HUES48 (cell line): ENCODE measurements at regions not wholly inside any gene's neighbourhood (a gene's known extent, or its start where the extent isn't known, plus 50 kb on each side); places are given as distances from the start of the nearest gene placed in this dataset.

Experiments used
- H3K27ac ChIP-seq: one replicate; pipeline ENCODE4 v1.7.0; 2013; ENCODE audit warnings: low read depth, low read length, inconsistent platforms
- H3K27me3 ChIP-seq: 2 replicates; pipeline ENCODE4 v1.6.1; 2013; ENCODE audit warnings: mild to moderate bottlenecking, low read length; ENCODE audit not compliant: control insufficient read depth, insufficient read depth
- H3K36me3 ChIP-seq: 2 replicates; pipeline ENCODE4 v1.6.1; 2013; ENCODE audit warnings: low read length; ENCODE audit not compliant: control insufficient read depth, insufficient read depth
- H3K4me1 ChIP-seq: 2 replicates; pipeline ENCODE4 v1.6.1; 2013; ENCODE audit warnings: mild to moderate bottlenecking, low read length; ENCODE audit not compliant: control insufficient read depth, insufficient read depth
- H3K4me3 ChIP-seq: 2 replicates; pipeline ENCODE4 v1.5.1; 2013; ENCODE audit warnings: mild to moderate bottlenecking, low read depth, low read length
- H3K9ac ChIP-seq: 2 replicates; pipeline ENCODE4 v1.6.1; 2013; ENCODE audit warnings: mild to moderate bottlenecking, low read depth, low read length, moderate library complexity
- H3K9me3 ChIP-seq: 2 replicates; pipeline ENCODE4 v1.6.1; 2013; ENCODE audit warnings: low read length; ENCODE audit not compliant: control insufficient read depth, insufficient read depth

DNA sequence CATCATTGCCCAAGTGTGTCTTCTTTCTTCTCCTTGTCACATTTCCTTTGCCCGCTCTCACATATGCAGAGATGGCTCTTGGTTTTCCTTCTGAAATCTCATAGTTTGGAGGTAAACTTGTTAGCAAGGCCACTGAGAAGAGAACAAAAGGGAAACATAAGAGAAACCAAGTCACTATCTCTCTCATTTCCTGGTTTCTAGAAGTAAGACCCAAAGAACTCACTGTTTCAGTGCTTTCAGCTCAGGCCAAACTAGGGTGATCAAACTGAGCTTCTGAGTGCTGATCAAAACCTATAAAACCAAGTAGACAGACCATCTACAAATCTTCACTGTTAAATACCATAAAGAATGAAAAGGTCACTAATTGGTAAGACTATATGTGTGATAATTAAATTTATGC is 275.4 kb upstream of the BTG1 start:
- Histone ChIP-seq H3K9ac (no peak overlapping the region), H3K36me3 (no peaks in the 10 kb centered on the region), H3K9me3 (no peaks in the 10 kb centered on the region), H3K4me3 (no peak overlapping the region), H3K4me1 (peaks cover 35% of the 10 kb centered on the region), H3K27ac (no peak overlapping the region), H3K27me3 (no peaks in the 10 kb centered on the region)

DNA sequence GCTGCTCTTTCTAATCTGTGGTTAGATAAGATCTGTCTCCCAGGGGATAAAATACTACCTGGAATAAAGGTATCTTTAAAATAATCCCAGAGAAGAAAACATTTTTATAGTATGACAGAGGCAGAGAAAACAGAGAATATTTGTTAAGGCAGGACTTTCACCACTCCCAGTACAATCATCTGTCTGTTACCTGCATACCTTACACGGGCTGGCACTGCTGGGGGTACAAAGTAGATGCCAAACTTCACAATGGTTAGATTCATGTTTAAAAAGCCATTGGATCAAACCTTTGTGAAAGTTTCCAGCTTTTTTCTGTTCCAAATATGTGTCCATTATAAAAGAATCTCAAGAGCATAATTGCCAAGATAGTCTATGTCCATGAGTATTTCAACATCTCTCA is 273.6 kb upstream of the BTG1 start:
- Histone ChIP-seq H3K27me3 (no peaks in the 10 kb centered on the region), H3K4me1 (peaks cover 20% of the 10 kb centered on the region), H3K4me3 (no peak overlapping the region), H3K9ac (no peak overlapping the region), H3K27ac (no peak overlapping the region), H3K9me3 (no peaks in the 10 kb centered on the region), H3K36me3 (no peaks in the 10 kb centered on the region)

- Histone ChIP-seq H3K36me3 (no peaks in the 10 kb centered on the region), H3K9me3 (no peaks in the 10 kb centered on the region), H3K4me1 (peaks cover 11% of the 10 kb centered on the region), H3K27ac (no peak overlapping the region), H3K4me3 (no peak overlapping the region), H3K27me3 (no peaks in the 10 kb centered on the region), H3K9ac (no peak overlapping the region)
Observed at GRCh38 chr12:92418381-92418780, 272.7 kb upstream of the BTG1 start.

- H3K4me3 ChIP-seq, result no peak overlapping the region
- H3K4me1 ChIP-seq, result peaks cover 7% of the 10 kb centered on the region; the same call in 1 of the 2 replicates
- no peaks in the 10 kb centered on the region for H3K27me3 ChIP-seq
- no peak overlapping the region for H3K9ac ChIP-seq
- no peaks in the 10 kb centered on the region for H3K36me3 ChIP-seq
- H3K9me3 ChIP-seq, result no peaks in the 10 kb centered on the region
- no peak overlapping the region for H3K27ac ChIP-seq
Observed at GRCh38 chr12:92417373-92417772, 271.7 kb upstream of the BTG1 start.

GRCh38 chr12:92416385-92416812 is 270.8 kb upstream of the BTG1 start:
- H3K36me3 ChIP-seq, result no peaks in the 10 kb centered on the region
- no peaks in the 10 kb centered on the region for H3K9me3 ChIP-seq
- no peak overlapping the region for H3K4me3 ChIP-seq
- H3K27ac ChIP-seq, result no peak overlapping the region
- peaks cover 3% of the 10 kb centered on the region; the same call in 1 of the 2 replicates for H3K4me1 ChIP-seq
- no peaks in the 10 kb centered on the region for H3K27me3 ChIP-seq
- no peak overlapping the region for H3K9ac ChIP-seq

DNA sequence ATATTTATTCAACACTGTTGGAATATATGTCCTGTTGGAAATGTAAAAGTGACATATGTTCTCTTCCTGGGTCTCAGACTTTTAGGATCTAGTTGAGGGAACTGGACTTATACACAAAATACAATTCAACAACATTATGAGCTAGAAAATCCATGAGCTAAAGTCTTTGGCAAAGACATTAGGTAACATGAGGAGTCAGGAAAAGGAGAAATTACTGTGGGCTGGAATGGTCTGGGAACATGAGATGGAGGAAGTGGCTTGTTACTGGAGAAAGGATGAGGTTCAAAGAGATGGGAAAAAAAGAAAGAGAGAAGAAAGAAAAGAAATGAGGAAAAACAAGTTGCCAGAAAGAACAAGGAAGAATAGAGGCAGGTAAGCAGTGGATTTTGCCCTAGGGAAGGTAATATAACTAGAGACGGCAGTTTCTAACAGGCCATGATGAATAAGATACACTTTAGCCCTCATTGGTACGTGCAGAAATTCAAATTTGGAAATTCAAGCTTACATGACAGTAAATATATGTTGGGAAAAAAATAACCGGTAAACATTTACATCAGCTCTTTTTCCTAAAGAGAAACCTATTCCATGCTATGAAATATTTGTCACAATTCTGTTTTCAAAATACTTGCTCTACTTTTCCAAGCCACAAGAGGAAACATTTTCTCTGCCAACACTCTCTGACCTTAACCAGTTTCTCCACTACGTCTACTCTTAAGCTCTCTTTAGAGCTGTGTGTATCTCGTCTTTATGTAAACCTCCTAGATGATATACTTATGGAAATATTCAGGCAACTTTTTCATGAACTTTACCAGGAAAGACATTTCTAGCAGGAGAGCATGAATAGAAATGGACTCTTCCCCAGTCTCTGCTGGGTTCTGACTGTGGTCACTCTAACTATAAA is 268.8 kb upstream of the BTG1 start:
- no peak overlapping the region for H3K4me3 ChIP-seq
- H3K27ac ChIP-seq, result no peak overlapping the region
- H3K36me3 ChIP-seq, result no peaks in the 10 kb centered on the region
- no peak overlapping the region for H3K9ac ChIP-seq
- H3K9me3 ChIP-seq, result no peaks in the 10 kb centered on the region
- peaks cover 3% of the 10 kb centered on the region; the same call in 1 of the 2 replicates for H3K4me1 ChIP-seq
- no peaks in the 10 kb centered on the region for H3K27me3 ChIP-seq

DNA sequence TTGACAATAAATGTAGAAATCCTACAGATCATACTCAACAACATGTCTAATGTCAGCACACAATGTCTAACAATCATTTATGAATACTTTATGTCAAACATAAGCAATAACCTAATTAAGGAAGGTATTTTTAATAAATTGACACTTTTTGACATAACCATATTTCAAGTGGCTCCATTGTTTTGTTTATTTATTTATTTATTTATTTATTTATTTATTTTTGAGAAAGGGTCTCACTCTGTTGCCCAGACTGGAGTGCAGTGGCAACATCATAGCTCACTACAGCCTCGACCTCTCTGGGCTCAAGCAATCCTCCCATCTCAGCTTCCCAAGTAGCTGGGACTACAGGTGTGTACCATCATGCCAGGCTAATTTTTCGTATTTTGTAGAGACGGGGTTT is 267.6 kb upstream of the BTG1 start:
- no peaks in the 10 kb centered on the region for H3K36me3 ChIP-seq
- H3K9ac ChIP-seq, result no peak overlapping the region
- H3K27ac ChIP-seq, result no peak overlapping the region
- H3K4me3 ChIP-seq, result no peak overlapping the region
- H3K4me1 ChIP-seq, result peaks cover 3% of the 10 kb centered on the region; the same call in 1 of the 2 replicates
- 0 out of 2 replicates have a peak, but pooled peaks cover 5% of the 10 kb centered on the region for H3K9me3 ChIP-seq
- no peaks in the 10 kb centered on the region for H3K27me3 ChIP-seq

DNA sequence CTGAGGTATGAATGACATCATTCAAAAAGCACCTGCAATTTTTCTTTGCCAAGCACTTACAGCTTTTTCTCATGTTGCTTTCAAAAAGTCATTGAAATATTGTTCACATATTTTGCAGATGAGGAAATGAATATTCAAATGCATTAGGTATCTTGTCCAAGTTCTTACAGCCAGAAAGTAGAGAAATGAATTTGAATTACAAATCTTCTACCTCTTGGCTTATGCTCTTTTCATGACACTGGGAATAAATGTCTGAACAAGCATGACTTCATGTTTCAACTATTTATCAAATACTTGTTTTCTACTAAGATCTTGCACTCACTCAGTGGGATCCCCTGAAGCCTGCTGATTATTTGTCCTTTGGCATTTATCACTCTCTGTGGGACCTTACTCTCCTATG is 267.2 kb upstream of the BTG1 start:
- Histone ChIP-seq H3K27me3 (no peaks in the 10 kb centered on the region), H3K36me3 (no peaks in the 10 kb centered on the region), H3K9me3 (0 out of 2 replicates have a peak, but pooled peaks cover 7% of the 10 kb centered on the region), H3K4me3 (no peak overlapping the region), H3K27ac (no peak overlapping the region), H3K9ac (no peak overlapping the region), H3K4me1 (peaks cover 3% of the 10 kb centered on the region; the same call in 1 of the 2 replicates)

DNA sequence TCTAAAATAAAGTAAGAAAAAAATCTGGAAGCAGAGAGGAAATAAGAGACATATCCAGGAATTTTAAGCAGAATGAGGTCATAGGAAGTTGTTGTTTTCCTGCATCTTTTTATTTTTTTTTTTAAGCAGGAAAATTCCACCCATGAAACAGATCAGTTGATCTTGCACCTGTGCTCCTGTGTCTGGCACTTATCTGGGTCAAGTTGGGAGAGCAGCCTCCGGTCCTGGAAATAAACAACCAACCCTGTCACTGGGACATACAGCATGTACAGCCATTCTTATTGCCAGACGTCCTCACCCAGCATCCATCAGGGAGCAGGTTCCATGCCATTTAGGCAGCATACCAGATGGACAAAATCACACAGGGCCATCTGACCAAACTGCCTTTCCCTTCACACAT is 266.0 kb upstream of the BTG1 start:
- Histone ChIP-seq H3K9ac (no peak overlapping the region), H3K27ac (no peak overlapping the region), H3K36me3 (no peaks in the 10 kb centered on the region), H3K27me3 (no peaks in the 10 kb centered on the region), H3K9me3 (0 out of 2 replicates have a peak, but pooled peaks cover 7% of the 10 kb centered on the region), H3K4me1 (peaks cover 3% of the 10 kb centered on the region; the same call in 1 of the 2 replicates), H3K4me3 (no peak overlapping the region)

DNA sequence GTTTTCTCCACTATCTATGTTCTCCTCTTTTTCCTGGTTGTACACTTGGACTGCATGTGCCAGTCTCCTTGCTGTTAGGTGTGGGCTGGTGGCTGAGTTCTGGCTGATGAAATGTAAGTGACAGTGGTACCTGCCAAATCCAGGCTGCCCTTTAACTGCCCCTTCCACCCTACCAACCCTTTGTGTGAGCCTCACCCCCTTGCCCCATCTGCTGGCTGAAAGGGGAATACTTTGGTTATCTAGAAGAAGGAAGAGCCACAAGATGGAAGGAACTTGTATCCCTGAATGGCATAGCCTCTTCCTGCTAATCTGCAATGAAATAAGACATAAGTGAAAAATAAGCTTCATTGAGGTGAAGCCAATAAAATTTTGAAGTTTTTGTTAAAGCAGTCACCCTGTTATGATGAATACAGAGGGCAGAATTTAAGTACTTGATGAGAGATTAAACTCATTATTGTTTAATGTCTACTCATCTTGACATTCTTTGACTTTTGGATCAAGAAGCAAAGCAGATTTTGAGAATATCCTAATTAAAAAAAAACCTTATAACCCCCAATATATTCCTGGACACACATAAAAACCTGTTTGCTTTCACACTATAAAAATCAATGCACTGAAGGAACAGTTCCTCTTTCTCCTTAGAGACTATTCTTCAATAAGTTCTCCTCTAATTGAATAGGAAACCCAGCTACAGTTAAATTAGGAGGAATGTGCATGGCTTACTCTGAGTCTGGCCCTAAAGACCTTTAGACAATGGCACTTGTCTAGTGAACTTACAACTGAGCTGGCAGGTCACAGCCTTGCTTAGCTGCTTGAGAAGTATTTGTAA is 262.6 kb upstream of the BTG1 start:
- H3K4me1 ChIP-seq, result peaks cover 3% of the 10 kb centered on the region; the same call in 1 of the 2 replicates
- no peak overlapping the region for H3K9ac ChIP-seq
- no peak overlapping the region for H3K4me3 ChIP-seq
- no peak overlapping the region for H3K27ac ChIP-seq
- 0 out of 2 replicates have a peak, but pooled peaks cover 7% of the 10 kb centered on the region for H3K9me3 ChIP-seq
- H3K27me3 ChIP-seq, result no peaks in the 10 kb centered on the region
- no peaks in the 10 kb centered on the region for H3K36me3 ChIP-seq
